ENCODE measurements at regions not wholly inside any gene's neighbourhood (a gene's known extent, or its start where the extent isn't known, plus 50 kb on each side); places are given as distances from the start of the nearest gene placed in this dataset.

DNA sequence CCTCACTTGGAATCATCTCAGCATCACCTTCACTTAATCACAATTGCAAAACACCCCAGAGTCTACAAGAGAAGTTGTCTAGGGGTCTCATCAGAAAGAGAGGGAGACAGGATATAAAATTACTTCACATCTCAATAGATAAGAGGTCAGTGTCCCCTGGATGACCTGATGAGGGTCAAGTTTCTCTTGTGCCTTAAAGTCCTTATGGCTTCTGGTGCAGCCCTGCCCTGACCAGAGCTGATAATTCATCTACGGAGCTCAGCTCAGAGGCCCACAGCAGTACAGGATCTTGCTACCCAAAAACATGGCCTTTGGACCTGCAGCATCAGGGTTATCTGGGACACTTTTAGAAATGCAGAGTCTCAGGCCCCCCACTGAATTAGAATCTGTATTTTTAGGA lies 111.1 kb upstream of the GLI3 start:
- DNase-seq (ENCODE audit: extremely low read depth, insufficient read length) = no peak
- Histone ChIP-seq H3K27me3 (replicated peaks; ENCODE audit: control insufficient read depth, insufficient read depth, low read length) (peaks cover 1% of the 10 kb centered on the region), H3K36me3 (ENCODE audit: control insufficient read depth, insufficient read depth, low read length) (no peaks in the 10 kb centered on the region), H3K4me3 (replicated peaks; ENCODE audit: low read depth, low read length) (no peak overlapping the region)
- TF ChIP-seq, protein P1, sequence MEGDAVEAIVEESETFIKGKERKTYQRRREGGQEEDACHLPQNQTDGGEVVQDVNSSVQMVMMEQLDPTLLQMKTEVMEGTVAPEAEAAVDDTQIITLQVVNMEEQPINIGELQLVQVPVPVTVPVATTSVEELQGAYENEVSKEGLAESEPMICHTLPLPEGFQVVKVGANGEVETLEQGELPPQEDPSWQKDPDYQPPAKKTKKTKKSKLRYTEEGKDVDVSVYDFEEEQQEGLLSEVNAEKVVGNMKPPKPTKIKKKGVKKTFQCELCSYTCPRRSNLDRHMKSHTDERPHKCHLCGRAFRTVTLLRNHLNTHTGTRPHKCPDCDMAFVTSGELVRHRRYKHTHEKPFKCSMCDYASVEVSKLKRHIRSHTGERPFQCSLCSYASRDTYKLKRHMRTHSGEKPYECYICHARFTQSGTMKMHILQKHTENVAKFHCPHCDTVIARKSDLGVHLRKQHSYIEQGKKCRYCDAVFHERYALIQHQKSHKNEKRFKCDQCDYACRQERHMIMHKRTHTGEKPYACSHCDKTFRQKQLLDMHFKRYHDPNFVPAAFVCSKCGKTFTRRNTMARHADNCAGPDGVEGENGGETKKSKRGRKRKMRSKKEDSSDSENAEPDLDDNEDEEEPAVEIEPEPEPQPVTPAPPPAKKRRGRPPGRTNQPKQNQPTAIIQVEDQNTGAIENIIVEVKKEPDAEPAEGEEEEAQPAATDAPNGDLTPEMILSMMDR (IDR thresholded peaks at IDR 0.05; ENCODE audit: insufficient read depth, low read length, poor library complexity, severe bottlenecking) = no peak

GRCh38 chr7:42347616-42348015 lies 110.6 kb upstream of the GLI3 start:
- TF ChIP-seq, protein P1 (IDR thresholded peaks at IDR 0.05; ENCODE audit: insufficient read depth, low read length, poor library complexity, severe bottlenecking) = no peak
- no peak for DNase-seq (ENCODE audit: extremely low read depth, insufficient read length)
- H3K4me3 ChIP-seq (replicated peaks; ENCODE audit: low read depth, low read length) = no peak overlapping the region
- no peaks in the 10 kb centered on the region for H3K36me3 ChIP-seq (ENCODE audit: control insufficient read depth, insufficient read depth, low read length)
- H3K27me3 ChIP-seq (replicated peaks; ENCODE audit: control insufficient read depth, insufficient read depth, low read length) = peaks cover 1% of the 10 kb centered on the region

GRCh38 chr7:42345478-42346299 lies 108.7 kb upstream of the GLI3 start:
- no peak overlapping the region for H3K4me3 ChIP-seq (replicated peaks; ENCODE audit: low read depth, low read length)
- H3K36me3 ChIP-seq (ENCODE audit: control insufficient read depth, insufficient read depth, low read length) = no peaks in the 10 kb centered on the region
- TF ChIP-seq, protein P1 (IDR thresholded peaks at IDR 0.05; ENCODE audit: insufficient read depth, low read length, poor library complexity, severe bottlenecking) = no peak
- H3K27me3 ChIP-seq (replicated peaks; ENCODE audit: control insufficient read depth, insufficient read depth, low read length) = peaks cover 1% of the 10 kb centered on the region
- no peak for DNase-seq (ENCODE audit: extremely low read depth, insufficient read length)

- Histone ChIP-seq H3K4me3 (replicated peaks; ENCODE audit: low read depth, low read length) (no peak overlapping the region), H3K36me3 (ENCODE audit: control insufficient read depth, insufficient read depth, low read length) (no peaks in the 10 kb centered on the region), H3K27me3 (replicated peaks; ENCODE audit: control insufficient read depth, insufficient read depth, low read length) (peaks cover 1% of the 10 kb centered on the region)
- TF ChIP-seq, protein P1 (IDR thresholded peaks at IDR 0.05; ENCODE audit: insufficient read depth, low read length, poor library complexity, severe bottlenecking) = no peak
- no peak for DNase-seq (ENCODE audit: extremely low read depth, insufficient read length)
Measured at GRCh38 chr7:42344198-42344755, 107.3 kb upstream of the GLI3 start.

- no peak overlapping the region for H3K4me3 ChIP-seq (replicated peaks; ENCODE audit: low read depth, low read length)
- no peak for DNase-seq (ENCODE audit: extremely low read depth, insufficient read length)
- TF ChIP-seq, protein P1 (IDR thresholded peaks at IDR 0.05; ENCODE audit: insufficient read depth, low read length, poor library complexity, severe bottlenecking) = no peak
- no peaks in the 10 kb centered on the region for H3K36me3 ChIP-seq (ENCODE audit: control insufficient read depth, insufficient read depth, low read length)
- peaks cover 1% of the 10 kb centered on the region for H3K27me3 ChIP-seq (replicated peaks; ENCODE audit: control insufficient read depth, insufficient read depth, low read length)
Measured at GRCh38 chr7:42342381-42342780, 105.4 kb upstream of the GLI3 start.
